ENCODE measurements at regions not wholly inside any gene's neighbourhood (a gene's known extent, or its start where the extent isn't known, plus 50 kb on each side); places are given as distances from the start of the nearest gene placed in this dataset.

GRCh38 chr12:127729381-127729780 is 537.6 kb upstream of the TMEM132C start:
- no peak for TF ChIP-seq CTCF (IDR thresholded peaks at IDR 0.05)
- no peak for TF ChIP-seq POLR2A (IDR thresholded peaks at IDR 0.05)

Measured in adrenal gland (tissue), 5 donors.